AG10803 (cell line): ENCODE measurements at regions not wholly inside any gene's neighbourhood (a gene's known extent, or its start where the extent isn't known, plus 50 kb on each side); places are given as distances from the start of the nearest gene placed in this dataset.

ENCODE experiments used
- DNase-seq: peaks from one replicate; pipeline ENCODE4 v3.0.0; 2010; ENCODE audit warnings: low read depth
- H3K4me3 ChIP-seq: 2 replicates; pipeline ENCODE4 v1.5.1; 2011; ENCODE audit warnings: mild to moderate bottlenecking, low read length, control low read depth
- TF ChIP-seq, protein P1 (sequence below): conservative IDR thresholded peaks from 2 replicates; pipeline ENCODE4 v1.5.1; 2011; ENCODE audit warnings: mild to moderate bottlenecking, low read length, control low read depth, inconsistent platforms

DNA sequence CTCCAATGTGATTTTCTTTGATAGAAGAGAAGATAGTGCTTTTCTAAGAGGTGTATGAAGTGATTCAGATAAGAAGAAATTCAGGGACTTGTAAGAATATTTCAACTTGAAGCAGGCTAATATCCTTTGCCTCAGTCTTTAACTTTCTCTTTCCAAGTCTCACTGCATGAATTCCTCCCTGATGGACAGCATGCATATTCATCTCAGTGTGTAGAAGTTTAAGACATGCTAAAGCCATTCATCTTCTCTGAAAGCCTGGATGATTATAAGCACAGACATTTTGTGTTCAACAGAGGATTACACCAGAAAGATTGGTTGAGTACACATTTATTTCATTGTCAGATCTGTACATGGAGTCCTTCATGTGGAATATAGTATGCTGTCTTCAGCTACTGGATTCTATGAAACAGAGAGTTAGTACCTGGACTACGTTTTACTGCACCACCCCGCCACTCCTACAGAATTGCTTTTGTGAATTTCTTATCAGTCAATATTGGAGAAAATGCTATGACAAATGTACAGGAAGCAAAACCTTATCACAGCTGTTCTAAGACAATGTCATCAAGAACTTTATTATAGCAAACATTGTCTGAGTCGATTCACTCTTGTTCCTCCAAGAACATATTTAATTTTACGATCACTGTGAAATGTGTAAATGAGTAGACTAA, 1346.1 kb downstream of the OTOL1 start:
- H3K4me3 ChIP-seq: no peak overlapping the region
- DNase-seq: no peak
- TF ChIP-seq, protein P1, sequence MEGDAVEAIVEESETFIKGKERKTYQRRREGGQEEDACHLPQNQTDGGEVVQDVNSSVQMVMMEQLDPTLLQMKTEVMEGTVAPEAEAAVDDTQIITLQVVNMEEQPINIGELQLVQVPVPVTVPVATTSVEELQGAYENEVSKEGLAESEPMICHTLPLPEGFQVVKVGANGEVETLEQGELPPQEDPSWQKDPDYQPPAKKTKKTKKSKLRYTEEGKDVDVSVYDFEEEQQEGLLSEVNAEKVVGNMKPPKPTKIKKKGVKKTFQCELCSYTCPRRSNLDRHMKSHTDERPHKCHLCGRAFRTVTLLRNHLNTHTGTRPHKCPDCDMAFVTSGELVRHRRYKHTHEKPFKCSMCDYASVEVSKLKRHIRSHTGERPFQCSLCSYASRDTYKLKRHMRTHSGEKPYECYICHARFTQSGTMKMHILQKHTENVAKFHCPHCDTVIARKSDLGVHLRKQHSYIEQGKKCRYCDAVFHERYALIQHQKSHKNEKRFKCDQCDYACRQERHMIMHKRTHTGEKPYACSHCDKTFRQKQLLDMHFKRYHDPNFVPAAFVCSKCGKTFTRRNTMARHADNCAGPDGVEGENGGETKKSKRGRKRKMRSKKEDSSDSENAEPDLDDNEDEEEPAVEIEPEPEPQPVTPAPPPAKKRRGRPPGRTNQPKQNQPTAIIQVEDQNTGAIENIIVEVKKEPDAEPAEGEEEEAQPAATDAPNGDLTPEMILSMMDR: no peak

- no peak overlapping the region for H3K4me3 ChIP-seq
- TF ChIP-seq, protein P1: no peak
- no peak for DNase-seq
Measured at GRCh38 chr3:162845918-162846317, 1349.3 kb downstream of the OTOL1 start.

GRCh38 chr3:162847511-162847910, 1350.9 kb downstream of the OTOL1 start:
- TF ChIP-seq, protein P1: no peak
- H3K4me3 ChIP-seq: no peak overlapping the region
- no peak for DNase-seq

- TF ChIP-seq, protein P1: no peak
- DNase-seq: no peak
- no peak overlapping the region for H3K4me3 ChIP-seq
Measured at GRCh38 chr3:162863579-162863978, 1367.0 kb downstream of the OTOL1 start.

DNA sequence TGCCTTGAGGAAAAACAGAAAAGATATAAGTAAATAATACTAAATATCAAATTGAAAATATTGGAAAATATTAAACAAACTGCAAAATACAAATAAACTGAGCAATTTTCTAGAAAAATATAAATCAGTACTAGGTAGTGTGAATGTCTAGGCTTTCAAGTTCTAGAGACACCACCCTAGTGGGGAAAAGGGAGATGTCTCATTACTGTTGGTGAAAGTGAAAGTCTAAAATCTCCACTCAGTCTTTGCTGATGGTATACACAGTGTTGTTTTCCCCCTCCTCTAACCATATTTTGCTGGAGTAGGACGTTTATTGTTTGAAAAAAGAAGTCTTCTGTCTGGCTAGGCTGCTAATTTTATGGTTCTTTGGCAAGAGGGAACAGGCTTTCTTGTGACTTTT, 1368.9 kb downstream of the OTOL1 start:
- no peak overlapping the region for H3K4me3 ChIP-seq
- TF ChIP-seq, protein P1: no peak; the same call in 1 of the 2 replicates
- no peak for DNase-seq

GRCh38 chr3:162879021-162879562, 1382.5 kb downstream of the OTOL1 start:
- TF ChIP-seq, protein P1: no peak
- H3K4me3 ChIP-seq: no peak overlapping the region
- no peak for DNase-seq

DNA sequence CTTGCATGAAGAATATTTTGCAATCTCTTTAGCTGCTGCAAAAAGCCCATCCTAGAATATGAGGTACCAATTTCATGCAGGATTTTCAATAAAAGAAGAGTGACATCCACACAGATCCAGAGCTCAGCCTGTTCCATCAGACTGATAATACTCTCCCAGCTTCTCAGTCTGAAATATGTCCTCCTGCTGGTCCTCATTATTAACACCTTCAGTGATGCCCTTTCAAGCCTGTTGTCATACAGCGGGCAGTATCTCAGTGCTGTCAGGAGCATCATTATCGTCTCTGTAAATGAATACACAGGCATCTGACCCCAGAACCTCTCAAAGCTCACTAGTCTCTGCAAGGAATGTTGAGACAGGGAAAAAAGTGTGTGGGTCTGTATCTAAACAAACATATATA, 1387.8 kb downstream of the OTOL1 start:
- TF ChIP-seq, protein P1: no peak
- DNase-seq: no peak

More for the DNA sequence above, 1387.8 kb downstream of the OTOL1 start:
- H3K4me3 ChIP-seq: no peak overlapping the region
